HL-60 (cell line): ENCODE measurements at regions not wholly inside any gene's neighbourhood (a gene's known extent, or its start where the extent isn't known, plus 50 kb on each side); places are given as distances from the start of the nearest gene placed in this dataset.

Experiments
- DNase-seq, 2 experiments: peaks; one replicate each; pipeline ENCODE4 v3.0.0-alpha.2; 2010 to 2020; ENCODE audit warnings: low read depth in 1 of 2, low spot score in 1 of 2
- H3K27ac ChIP-seq: fragments of 250-450 bp; sonication (Bioruptor Pico); replicated peaks from 2 replicates; pipeline ENCODE4 v1.5.1; 2020; ENCODE audit warnings: mild to moderate bottlenecking, moderate library complexity
- H3K27me3 ChIP-seq: fragments of 250-450 bp; sonication (Bioruptor Pico); 2 replicates; pipeline ENCODE4 v1.5.1; 2021; ENCODE audit warnings: mild to moderate bottlenecking, moderate library complexity; ENCODE audit not compliant: insufficient read depth, poor library complexity, severe bottlenecking
- H3K4me3 ChIP-seq: replicated peaks from 2 replicates; pipeline ENCODE4 v1.5.1; 2011; ENCODE audit warnings: mild to moderate bottlenecking, control low read depth, low read length; ENCODE audit not compliant: insufficient read depth
- CTCF ChIP-seq: IDR thresholded peaks from one replicate; pipeline ENCODE4 v1.5.1; 2011; ENCODE audit warnings: low read length, control low read depth, inconsistent platforms; ENCODE audit not compliant: insufficient read depth
- GABPA ChIP-seq: IDR thresholded peaks from 2 replicates; pipeline ENCODE4 v1.6.1; 2012; ENCODE audit warnings: low read depth
- POLR2AphosphoS5 ChIP-seq: IDR thresholded peaks from 2 replicates; pipeline ENCODE4 v1.6.1; 2012; ENCODE audit warnings: low read depth
- SPI1 ChIP-seq: IDR thresholded peaks from 2 replicates; pipeline ENCODE4 v1.6.1; 2012; ENCODE audit warnings: low read depth, mild to moderate bottlenecking, borderline replicate concordance
- TF ChIP-seq, protein P1 (sequence below): IDR thresholded peaks from 2 replicates; pipeline ENCODE4 v1.6.1; 2012; ENCODE audit warnings: low read depth; ENCODE audit not compliant: insufficient replicate concordance

DNA sequence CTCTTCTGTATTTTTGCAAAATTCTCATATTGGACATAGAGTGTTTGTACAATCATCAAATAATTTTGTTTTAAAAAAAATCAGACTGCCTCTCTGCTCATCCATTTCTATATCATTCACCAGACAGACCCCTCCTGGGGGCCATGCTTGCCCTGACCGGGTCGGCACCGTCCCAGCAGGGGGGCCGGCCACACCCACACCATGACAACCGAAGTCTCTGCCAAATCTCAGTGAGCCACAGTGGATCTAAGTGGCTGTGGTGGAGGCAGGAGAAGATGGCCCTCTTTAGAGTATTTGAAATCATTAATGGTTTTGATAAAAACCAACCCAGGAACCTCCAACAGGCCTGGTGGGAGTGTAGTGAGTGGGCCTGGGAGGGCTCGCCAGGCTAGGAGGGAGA lies 66.9 kb upstream of the ADRA2C start:
- DNase-seq = no peak
- no peak for TF ChIP-seq POLR2AphosphoS5
- no peak for TF ChIP-seq CTCF
- TF ChIP-seq SPI1 = no peak
- TF ChIP-seq GABPA = no peak
- TF ChIP-seq, protein P1, sequence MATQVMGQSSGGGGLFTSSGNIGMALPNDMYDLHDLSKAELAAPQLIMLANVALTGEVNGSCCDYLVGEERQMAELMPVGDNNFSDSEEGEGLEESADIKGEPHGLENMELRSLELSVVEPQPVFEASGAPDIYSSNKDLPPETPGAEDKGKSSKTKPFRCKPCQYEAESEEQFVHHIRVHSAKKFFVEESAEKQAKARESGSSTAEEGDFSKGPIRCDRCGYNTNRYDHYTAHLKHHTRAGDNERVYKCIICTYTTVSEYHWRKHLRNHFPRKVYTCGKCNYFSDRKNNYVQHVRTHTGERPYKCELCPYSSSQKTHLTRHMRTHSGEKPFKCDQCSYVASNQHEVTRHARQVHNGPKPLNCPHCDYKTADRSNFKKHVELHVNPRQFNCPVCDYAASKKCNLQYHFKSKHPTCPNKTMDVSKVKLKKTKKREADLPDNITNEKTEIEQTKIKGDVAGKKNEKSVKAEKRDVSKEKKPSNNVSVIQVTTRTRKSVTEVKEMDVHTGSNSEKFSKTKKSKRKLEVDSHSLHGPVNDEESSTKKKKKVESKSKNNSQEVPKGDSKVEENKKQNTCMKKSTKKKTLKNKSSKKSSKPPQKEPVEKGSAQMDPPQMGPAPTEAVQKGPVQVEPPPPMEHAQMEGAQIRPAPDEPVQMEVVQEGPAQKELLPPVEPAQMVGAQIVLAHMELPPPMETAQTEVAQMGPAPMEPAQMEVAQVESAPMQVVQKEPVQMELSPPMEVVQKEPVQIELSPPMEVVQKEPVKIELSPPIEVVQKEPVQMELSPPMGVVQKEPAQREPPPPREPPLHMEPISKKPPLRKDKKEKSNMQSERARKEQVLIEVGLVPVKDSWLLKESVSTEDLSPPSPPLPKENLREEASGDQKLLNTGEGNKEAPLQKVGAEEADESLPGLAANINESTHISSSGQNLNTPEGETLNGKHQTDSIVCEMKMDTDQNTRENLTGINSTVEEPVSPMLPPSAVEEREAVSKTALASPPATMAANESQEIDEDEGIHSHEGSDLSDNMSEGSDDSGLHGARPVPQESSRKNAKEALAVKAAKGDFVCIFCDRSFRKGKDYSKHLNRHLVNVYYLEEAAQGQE = no peak
- Histone ChIP-seq H3K27me3 (peaks cover 3% of the 10 kb centered on the region), H3K27ac (no peak overlapping the region), H3K4me3 (no peak overlapping the region)

GRCh38 chr4:3697033-3697432 lies 69.2 kb upstream of the ADRA2C start:
- no peak overlapping the region for H3K27ac ChIP-seq
- DNase-seq = no peak
- no peak for TF ChIP-seq GABPA
- no peaks in the 10 kb centered on the region for H3K27me3 ChIP-seq
- no peak overlapping the region for H3K4me3 ChIP-seq

- no peak for TF ChIP-seq POLR2AphosphoS5
- TF ChIP-seq CTCF = no peak
- no peak for TF ChIP-seq GABPA
- TF ChIP-seq, protein P1 = no peak
- TF ChIP-seq SPI1 = no peak
- DNase-seq = no peak
- H3K27ac ChIP-seq = no peak overlapping the region
- no peak overlapping the region for H3K4me3 ChIP-seq
- no peaks in the 10 kb centered on the region for H3K27me3 ChIP-seq
Measured at GRCh38 chr4:3690551-3691152, 75.5 kb upstream of the ADRA2C start.

DNA sequence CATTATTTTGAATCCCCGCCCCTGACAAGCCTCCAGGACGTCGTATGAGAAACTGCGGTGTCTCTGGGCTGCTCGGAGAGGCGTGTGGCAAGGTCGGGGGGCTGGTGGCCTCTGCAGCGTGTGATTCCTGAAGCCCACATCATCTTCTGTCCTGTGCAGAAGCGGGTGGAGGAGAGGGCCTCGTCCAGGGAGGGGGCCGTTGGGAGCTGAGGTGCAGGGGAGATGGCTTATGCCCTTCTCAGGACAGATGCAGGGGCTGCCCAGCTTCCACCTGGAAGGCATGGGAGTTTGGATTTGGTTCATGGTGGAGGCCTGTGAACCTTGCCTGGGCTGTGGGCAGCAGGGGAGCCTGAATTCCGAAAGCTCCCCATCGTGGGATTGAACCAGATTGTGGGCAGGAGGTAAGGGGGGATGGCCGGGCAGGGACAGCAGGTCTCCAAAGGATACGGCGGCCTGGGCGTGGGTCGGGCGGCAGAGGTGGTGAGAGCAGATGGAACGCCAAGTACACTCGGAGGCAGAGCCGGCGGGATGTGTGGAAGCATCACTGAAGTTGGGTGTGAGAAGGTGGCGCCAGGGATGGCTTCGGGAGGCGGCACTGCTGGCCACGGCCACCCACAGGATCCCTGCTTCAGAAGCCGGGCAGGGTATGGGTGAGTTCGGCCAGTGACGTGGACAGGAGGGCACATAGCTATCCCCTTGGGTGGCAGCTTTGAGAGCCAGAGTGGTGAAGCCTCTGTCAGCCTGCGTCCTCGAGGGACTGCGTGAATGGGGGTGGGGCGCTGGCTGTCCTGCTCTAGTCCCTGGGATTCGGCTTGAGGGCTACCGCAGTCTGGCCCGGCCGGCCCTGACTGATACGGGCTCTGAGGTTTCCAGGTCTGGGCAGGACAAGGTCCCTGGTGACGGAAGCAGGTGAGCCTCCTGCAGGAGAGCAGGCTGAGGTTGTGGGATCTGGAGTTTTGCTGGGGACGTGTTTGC lies 76.3 kb upstream of the ADRA2C start:
- DNase-seq = no peak
- Histone ChIP-seq H3K27ac (no peak overlapping the region), H3K27me3 (no peaks in the 10 kb centered on the region), H3K4me3 (no peak overlapping the region)
- TF ChIP-seq GABPA = no peak
- no peak for TF ChIP-seq CTCF
- no peak for TF ChIP-seq SPI1
- TF ChIP-seq POLR2AphosphoS5 = no peak
- TF ChIP-seq, protein P1 = no peak
